HCT116 (cell line): ENCODE measurements at regions not wholly inside any gene's neighbourhood (a gene's known extent, or its start where the extent isn't known, plus 50 kb on each side); places are given as distances from the start of the nearest gene placed in this dataset.
A peak's percentile ranks its signal among the peaks of the same experiment; 100 is the strongest.

Experiments used
- ATAC-seq: fragments of 200-7000 bp; cut with Tn5 transposase; 2 replicates; pipeline ENCODE4 v1.9.1; 2020; ENCODE audit warnings: mild to moderate bottlenecking, moderate library complexity
- BruUV-seq: library from RNA; stranded (reverse); fragments of 400-500 nt; replicated peaks from 2 replicates; lab custom pipeline; 2021; lab: Mats Ljungman, UMichigan
- CTCF ChIA-PET: fragments of 300-600 bp; sonication (Branson Sonifier 250); formaldehyde crosslinking; loops from one replicate; lab custom pipeline; 2021; ENCODE audit warnings: antibody characterized with exemption; lab: Charles Lee
- POLR2A ChIA-PET: fragments of 300-600, 350-600 bp; sonication (Branson Sonifier 250); formaldehyde crosslinking; loops from one replicate; lab custom pipeline; 2021; ENCODE audit warnings: antibody characterized with exemption; lab: Charles Lee
- RAD21 ChIA-PET, 2 experiments: fragments of 300-600 bp; sonication (Branson Sonifier 250); formaldehyde crosslinking; loops; one replicate each; lab custom pipeline; 2023; ENCODE audit warnings: low total read pairs in 2 of 2; ENCODE audit not compliant: uncharacterized antibody in 2 of 2, unreplicated experiment in 2 of 2, low non-redundant PET in 1 of 2; lab: Charles Lee
- DNase-seq: peaks from one replicate; pipeline ENCODE4 v3.0.0-alpha.2; 2010; ENCODE audit warnings: low read depth, low spot score
- H2AFZ ChIP-seq: fragments of 200-600 bp; shearing (Covaris generic), sonication (generic); 2 replicates; pipeline ENCODE4 v1.6.1; 2017; ENCODE audit warnings: low read depth, mixed run types, mixed read lengths, antibody characterized with exemption, low read length; ENCODE audit not compliant: poor library complexity, severe bottlenecking
- H3K27ac ChIP-seq: 2 replicates; pipeline ENCODE4 v1.5.1; 2012; ENCODE audit warnings: low read depth, low read length
- H3K27me3 ChIP-seq: fragments of 200-600 bp; sonication (generic); 2 replicates; pipeline ENCODE4 v1.6.1; 2016; ENCODE audit warnings: mixed run types, low read length, mixed read lengths; ENCODE audit not compliant: insufficient read depth
- H3K36me3 ChIP-seq, 2 experiments: fragments of 200-500 bp in 1 of 2; fragments of 200-600 bp in 1 of 2; sonication (Bioruptor generic) in 1 of 2; sonication (generic) in 1 of 2; 2 replicates each; pipeline versions ENCODE4 v1.5.1 to v1.6.1; 2014 to 2016; ENCODE audit warnings: low read length in 2 of 2, inconsistent platforms in 1 of 2, mixed read lengths in 1 of 2, mixed run types in 1 of 2; ENCODE audit not compliant: insufficient read depth in 2 of 2, control insufficient read depth in 1 of 2
- H3K4me1 ChIP-seq, 2 experiments: fragments of 200-600 bp in 1 of 2; sonication (generic) in 1 of 2; 2 replicates each; pipeline versions ENCODE4 v1.5.1 to v1.6.1; 2012 to 2017; ENCODE audit warnings: low read length in 2 of 2, inconsistent platforms in 1 of 2, mild to moderate bottlenecking in 1 of 2, mixed read lengths in 1 of 2, mixed run types in 1 of 2, moderate library complexity in 1 of 2; ENCODE audit not compliant: insufficient read depth in 2 of 2, control insufficient read depth in 1 of 2
- H3K4me2 ChIP-seq: fragments of 200-600 bp; sonication (generic); 2 replicates; pipeline ENCODE4 v1.6.1; 2017; ENCODE audit warnings: mixed run types, low read length, mixed read lengths
- H3K4me3 ChIP-seq, 2 experiments: fragments of 200-600 bp in 1 of 2; sonication (generic) in 1 of 2; replicated peaks in 1 of 2; 2 replicates each; pipeline ENCODE4 v1.5.1; 2011 to 2016; ENCODE audit warnings: low read length in 2 of 2, control low read depth in 1 of 2, low read depth in 1 of 2, mild to moderate bottlenecking in 1 of 2, mixed read lengths in 1 of 2, mixed run types in 1 of 2
- H3K79me2 ChIP-seq: fragments of 200-600 bp; sonication (generic); 2 replicates; pipeline ENCODE4 v1.6.1; 2017; ENCODE audit warnings: mild to moderate bottlenecking, mixed run types, low read length, moderate library complexity, mixed read lengths; ENCODE audit not compliant: insufficient read depth
- H3K9ac ChIP-seq: fragments of 200-600 bp; sonication (generic); 2 replicates; pipeline ENCODE4 v1.6.1; 2016; ENCODE audit warnings: low read length, mixed read lengths
- H3K9me2 ChIP-seq: fragments of 200-600 bp; sonication (generic), shearing (Covaris generic); 2 replicates; pipeline ENCODE4 v1.6.1; 2017; ENCODE audit warnings: mixed run types, mild to moderate bottlenecking, moderate library complexity; ENCODE audit not compliant: insufficient read depth
- H3K9me3 ChIP-seq, 2 experiments: fragments of 200-500 bp in 1 of 2; fragments of 200-600 bp in 1 of 2; sonication (Bioruptor generic) in 1 of 2; sonication (generic) in 1 of 2; 2 replicates each; pipeline ENCODE4 v1.6.1; 2014 to 2017; ENCODE audit warnings: low read length in 2 of 2, mixed read lengths in 2 of 2, inconsistent platforms in 1 of 2, low read depth in 1 of 2, mild to moderate bottlenecking in 1 of 2, mixed run types in 1 of 2, moderate library complexity in 1 of 2; ENCODE audit not compliant: control insufficient read depth in 1 of 2, insufficient read depth in 1 of 2
- H4K20me1 ChIP-seq: fragments of 200-600 bp; sonication (generic), shearing (Covaris generic); 2 replicates; pipeline ENCODE4 v1.6.1; 2017; ENCODE audit warnings: mixed run types, mild to moderate bottlenecking, moderate library complexity; ENCODE audit not compliant: insufficient read depth
- ATF3 ChIP-seq: IDR thresholded peaks from 2 replicates; pipeline ENCODE4 v1.6.1; 2012
- CBX3 ChIP-seq: IDR thresholded peaks from 2 replicates; pipeline ENCODE4 v1.6.1; 2012; ENCODE audit warnings: low read depth
- CTCF ChIP-seq, 3 experiments: fragments of 200-600 bp in 1 of 3; sonication (generic) in 1 of 3; IDR thresholded peaks in 2 of 3; conservative IDR thresholded peaks in 1 of 3; 2 replicates each; pipeline ENCODE4 v1.5.1; 2012 to 2017; ENCODE audit warnings: low read depth in 2 of 3, low read length in 2 of 3, antibody characterized with exemption in 1 of 3, borderline replicate concordance in 1 of 3, control low read depth in 1 of 3, mild to moderate bottlenecking in 1 of 3, mixed read lengths in 1 of 3, mixed run types in 1 of 3, moderate library complexity in 1 of 3; ENCODE audit not compliant: insufficient read depth in 1 of 3
- ELF1 ChIP-seq: IDR thresholded peaks from 2 replicates; pipeline ENCODE4 v1.6.1; 2012; ENCODE audit warnings: low read depth, borderline replicate concordance
- FOSL1 ChIP-seq: IDR thresholded peaks from 2 replicates; pipeline ENCODE4 v1.6.1; 2012; ENCODE audit warnings: low read depth
- JUND ChIP-seq: IDR thresholded peaks from 2 replicates; pipeline ENCODE4 v1.6.1; 2012
- MAX ChIP-seq: IDR thresholded peaks from 2 replicates; pipeline ENCODE4 v1.6.1; 2012
- POLR2AphosphoS5 ChIP-seq: IDR thresholded peaks from 2 replicates; pipeline ENCODE4 v1.6.1; 2011; ENCODE audit warnings: mild to moderate bottlenecking, low read depth, low read length, moderate library complexity
- RAD21 ChIP-seq: IDR thresholded peaks from 2 replicates; pipeline ENCODE4 v1.6.1; 2012; ENCODE audit warnings: low read depth, mild to moderate bottlenecking
- SP1 ChIP-seq: IDR thresholded peaks from 2 replicates; pipeline ENCODE4 v1.6.1; 2012; ENCODE audit warnings: low read depth
- SRF ChIP-seq: IDR thresholded peaks from 2 replicates; pipeline ENCODE4 v1.6.1; 2012; ENCODE audit warnings: low read depth
- TCF7L2 ChIP-seq: IDR thresholded peaks from 2 replicates; pipeline ENCODE4 v1.7.0; 2011; ENCODE audit warnings: borderline replicate concordance, inconsistent platforms; ENCODE audit not compliant: insufficient read depth, insufficient read length; ENCODE audit errors: extremely low read depth
- YY1 ChIP-seq: IDR thresholded peaks from 2 replicates; pipeline ENCODE4 v1.6.1; 2011; ENCODE audit warnings: low read length, low read depth, moderate library complexity, mild to moderate bottlenecking; ENCODE audit not compliant: insufficient replicate concordance; ENCODE audit errors: extremely low read depth
- ZFX ChIP-seq: fragments of 450-650 bp; IDR thresholded peaks from 2 replicates; pipeline ENCODE4 v1.6.1; 2017
- intact Hi-C: fragments of 100-400 bp; cut with micrococcal nuclease; formaldehyde crosslinking; loops from 2 replicates; pipeline ENCODE4 v1.10.0; 2022

- no peak for TF ChIP-seq ELF1
- no peak for TF ChIP-seq CBX3
- TF ChIP-seq ZFX = no peak
- TF ChIP-seq JUND = no peak
Measured at GRCh38 chr14:61104358-61104757, 123.3 kb downstream of the SLC38A6 start (continued).

GRCh38 chr14:61103541-61104339 is 122.7 kb downstream of the SLC38A6 start:
- TF ChIP-seq MAX (peak; percentile 46; the same call in 1 of the 2 replicates), SP1 (peak; percentile 90), POLR2AphosphoS5 (peak; percentile 28), ATF3 (no peak; the same call in 1 of the 2 replicates), JUND (peak; percentile 97), CBX3 (peak; percentile 57; the same call in 1 of the 2 replicates), CTCF (IDR thresholded peaks at IDR 0.05 in 2 of 3, conservative IDR thresholded peaks at IDR 0.05 in 1 of 3; ENCODE audit: borderline replicate concordance in 1 of 3, insufficient read depth in 1 of 3, low read depth in 2 of 3, low read length in 2 of 3) (no peak), FOSL1 (peak; percentile 98), YY1 (no peak), SRF (peak; percentile 45; the same call in 1 of the 2 replicates), RAD21 (peak; percentile 37; the same call in 1 of the 2 replicates), TCF7L2 (peak; percentile 31)
- TF ChIP-seq, all 23 proteins: peak for 9
- Histone ChIP-seq H3K4me3 (peak overlapping the region; percentile 11 to 55), H3K4me1 (peaks cover 27 to 39% of the 10 kb centered on the region in 2 experiments), H3K9ac (peak overlapping the region; percentile 75), H3K4me2 (peak overlapping the region; percentile 93), H3K79me2 (no peaks in the 10 kb centered on the region), H4K20me1 (no peaks in the 10 kb centered on the region), H3K9me3 (no peaks in the 10 kb centered on the region), H3K27me3 (no peaks in the 10 kb centered on the region), H3K9me2 (no peaks in the 10 kb centered on the region), H3K36me3 (no peaks in the 10 kb centered on the region), H3K27ac (peak overlapping the region; percentile 91), H2AFZ (no peak overlapping the region)
- ChIA-PET POLR2A (no interaction called here), RAD21 (no interaction called here), CTCF (no interaction called here)
- no TSS peak for BruUV-seq
- DNase-seq (peak; percentile 76), ATAC-seq (peak; percentile 85)
- intact Hi-C loops = loop anchor here (5.0 kb wide), 1 partner anchor 74 kb away; no protein-coding TSS in a partner anchor
